Kidney (tissue), 13 donors: ENCODE measurements at regions not wholly inside any gene's neighbourhood (a gene's known extent, or its start where the extent isn't known, plus 50 kb on each side); places are given as distances from the start of the nearest gene placed in this dataset.

Experiments
- DNase-seq, 5 donors: peaks; one replicate each; pipeline ENCODE4 v3.0.0-alpha.2; 2013 to 2020
- FAIRE-seq: peaks from 2 replicates; lab custom pipeline; 2012; peaks lifted over from hg19 to GRCh38; lab: Jason Lieb, UNC
- H3K27ac ChIP-seq, 2 donors: one replicate each; pipeline ENCODE4 v1.7.0; 2013; ENCODE audit warnings: low read depth in 2 of 2, low read length in 2 of 2, inconsistent platforms in 1 of 2
- H3K27me3 ChIP-seq: one replicate; pipeline ENCODE4 v1.7.1; 2013; ENCODE audit warnings: low read length, inconsistent platforms; ENCODE audit not compliant: control insufficient read depth, insufficient read depth
- H3K36me3 ChIP-seq, 3 donors: one replicate each; pipeline versions ENCODE4 v1.7.0 to v1.7.1; 2013; ENCODE audit warnings: low read length in 3 of 3, control low read depth in 1 of 3, inconsistent platforms in 1 of 3; ENCODE audit not compliant: insufficient read depth in 3 of 3, control insufficient read depth in 2 of 3
- H3K4me1 ChIP-seq, 3 donors: one replicate each; pipeline versions ENCODE4 v1.7.0 to v1.7.1; 2013; ENCODE audit warnings: low read length in 3 of 3, inconsistent platforms in 1 of 3, low read depth in 1 of 3; ENCODE audit not compliant: control insufficient read depth in 2 of 3, insufficient read depth in 2 of 3
- H3K4me3 ChIP-seq, 3 donors: one replicate each; pipeline versions ENCODE4 v1.7.0 to v1.8.1; 2013; ENCODE audit warnings: low read length in 3 of 3, control low read depth in 1 of 3, inconsistent platforms in 1 of 3
- H3K9ac ChIP-seq, 3 donors: one replicate each; pipeline versions ENCODE4 v1.7.0 to v1.7.1; 2013; ENCODE audit warnings: low read length in 3 of 3, control low read depth in 1 of 3, inconsistent platforms in 1 of 3
- H3K9me3 ChIP-seq, 3 donors: one replicate each; pipeline versions ENCODE4 v1.7.0 to v1.7.1; 2013; ENCODE audit warnings: low read length in 3 of 3, control low read depth in 1 of 3, inconsistent platforms in 1 of 3; ENCODE audit not compliant: control insufficient read depth in 2 of 3, insufficient read depth in 1 of 3
- intact Hi-C: fragments of 100-400 bp; cut with DNase I; formaldehyde crosslinking; loops from one replicate; pipeline ENCODE4 v1.11.1; 2022
- TF ChIP-seq, protein P1 (sequence below): IDR thresholded peaks from 3 replicates; pipeline ENCODE4 v1.5.1; 2012; ENCODE audit warnings: mild to moderate bottlenecking, moderate library complexity, borderline replicate concordance; ENCODE audit not compliant: insufficient read depth; ENCODE audit errors: extremely low read depth
- donor health status: control.
- donor health status: control.
- donor health status: control.
- donor health status: control.
- donor health status: control.
- donor health status: DM: yes; HTN: yes; CAD: no.
- donor health status: Normal renal cell carcinoma (clear cell type).

DNA sequence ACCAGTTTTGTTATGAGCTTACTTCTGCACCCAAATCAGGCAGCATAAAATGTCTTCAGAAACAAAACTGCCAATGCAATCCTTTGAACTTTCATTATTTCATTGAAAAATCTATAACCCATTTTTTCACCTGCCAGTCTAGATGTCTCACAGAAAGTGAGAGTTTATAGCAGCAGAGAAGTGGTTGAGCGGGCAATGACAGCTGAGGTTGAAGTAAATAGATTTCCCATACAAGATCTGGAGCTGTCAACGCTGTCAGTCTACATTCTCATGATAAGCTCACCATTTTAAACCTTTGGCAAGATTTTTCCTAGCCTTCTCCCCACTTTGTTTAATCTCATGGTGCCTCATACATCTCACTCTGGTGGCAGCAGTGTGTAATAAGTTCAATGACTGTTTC is 1144.9 kb upstream of the PCDH9 start:
- TF ChIP-seq, protein P1, sequence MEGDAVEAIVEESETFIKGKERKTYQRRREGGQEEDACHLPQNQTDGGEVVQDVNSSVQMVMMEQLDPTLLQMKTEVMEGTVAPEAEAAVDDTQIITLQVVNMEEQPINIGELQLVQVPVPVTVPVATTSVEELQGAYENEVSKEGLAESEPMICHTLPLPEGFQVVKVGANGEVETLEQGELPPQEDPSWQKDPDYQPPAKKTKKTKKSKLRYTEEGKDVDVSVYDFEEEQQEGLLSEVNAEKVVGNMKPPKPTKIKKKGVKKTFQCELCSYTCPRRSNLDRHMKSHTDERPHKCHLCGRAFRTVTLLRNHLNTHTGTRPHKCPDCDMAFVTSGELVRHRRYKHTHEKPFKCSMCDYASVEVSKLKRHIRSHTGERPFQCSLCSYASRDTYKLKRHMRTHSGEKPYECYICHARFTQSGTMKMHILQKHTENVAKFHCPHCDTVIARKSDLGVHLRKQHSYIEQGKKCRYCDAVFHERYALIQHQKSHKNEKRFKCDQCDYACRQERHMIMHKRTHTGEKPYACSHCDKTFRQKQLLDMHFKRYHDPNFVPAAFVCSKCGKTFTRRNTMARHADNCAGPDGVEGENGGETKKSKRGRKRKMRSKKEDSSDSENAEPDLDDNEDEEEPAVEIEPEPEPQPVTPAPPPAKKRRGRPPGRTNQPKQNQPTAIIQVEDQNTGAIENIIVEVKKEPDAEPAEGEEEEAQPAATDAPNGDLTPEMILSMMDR, result no peak
- H3K27ac ChIP-seq, result no peak overlapping the region
- no peaks in the 10 kb centered on the region for H3K9me3 ChIP-seq
- H3K36me3 ChIP-seq, result no peaks in the 10 kb centered on the region
- H3K4me1 ChIP-seq, result no peaks in the 10 kb centered on the region
- FAIRE-seq (no peak), DNase-seq (no peak)
- no peaks in the 10 kb centered on the region for H3K27me3 ChIP-seq
- no peak overlapping the region for H3K4me3 ChIP-seq
- intact Hi-C loops, result no loop called here
- H3K9ac ChIP-seq, result no peak overlapping the region

DNA sequence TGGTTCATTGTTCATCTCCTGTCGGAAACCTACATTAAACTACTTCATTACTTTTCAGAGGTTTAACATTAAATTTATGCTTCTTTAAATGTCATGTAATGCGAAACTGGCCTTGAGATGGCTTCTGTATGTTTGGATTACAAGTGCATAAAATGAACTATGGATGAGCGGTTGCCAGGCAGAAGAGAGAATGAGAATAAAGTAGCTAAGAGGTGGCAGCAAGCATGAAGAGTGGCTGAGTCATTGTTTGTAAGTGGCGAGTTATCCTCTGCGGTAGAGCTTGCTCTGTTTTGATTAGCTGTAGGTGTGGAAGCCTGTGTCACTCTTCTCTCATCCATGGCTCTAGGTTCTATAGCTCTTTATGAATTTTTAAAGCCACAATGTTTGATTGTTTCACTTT is 1139.6 kb upstream of the PCDH9 start:
- Histone ChIP-seq H3K4me3 (no peak overlapping the region), H3K27me3 (no peaks in the 10 kb centered on the region), H3K36me3 (no peaks in the 10 kb centered on the region), H3K9ac (no peak overlapping the region), H3K27ac (no peak overlapping the region), H3K4me1 (no peaks in the 10 kb centered on the region), H3K9me3 (no peaks in the 10 kb centered on the region)
- intact Hi-C loops, result no loop called here
- TF ChIP-seq, protein P1, result no peak
- FAIRE-seq (no peak), DNase-seq (no peak)

DNA sequence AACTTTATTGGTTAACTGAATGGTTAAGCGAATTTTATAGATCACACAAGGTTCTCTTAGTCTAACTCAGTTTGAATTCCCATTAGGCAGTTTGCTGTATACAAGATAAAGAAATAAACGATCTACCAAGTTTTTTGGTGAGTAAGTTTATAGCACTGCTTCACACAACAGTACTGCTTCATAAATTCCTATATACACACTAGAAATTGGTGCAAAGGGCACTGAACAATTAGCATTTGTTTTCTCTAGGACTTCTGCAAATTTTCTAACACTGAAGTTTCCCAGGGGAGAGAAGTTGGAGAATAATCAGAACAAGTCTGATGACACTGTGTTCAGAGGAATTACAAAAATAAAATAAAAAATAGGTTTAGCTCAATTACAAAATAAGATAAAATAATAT is 1138.8 kb upstream of the PCDH9 start:
- Histone ChIP-seq H3K27me3 (no peaks in the 10 kb centered on the region), H3K4me1 (no peaks in the 10 kb centered on the region), H3K9ac (no peak overlapping the region), H3K27ac (no peak overlapping the region), H3K4me3 (no peak overlapping the region), H3K9me3 (no peaks in the 10 kb centered on the region), H3K36me3 (no peaks in the 10 kb centered on the region)
- FAIRE-seq (no peak), DNase-seq (no peak)
- TF ChIP-seq, protein P1, result no peak
- intact Hi-C loops, result no loop called here

DNA sequence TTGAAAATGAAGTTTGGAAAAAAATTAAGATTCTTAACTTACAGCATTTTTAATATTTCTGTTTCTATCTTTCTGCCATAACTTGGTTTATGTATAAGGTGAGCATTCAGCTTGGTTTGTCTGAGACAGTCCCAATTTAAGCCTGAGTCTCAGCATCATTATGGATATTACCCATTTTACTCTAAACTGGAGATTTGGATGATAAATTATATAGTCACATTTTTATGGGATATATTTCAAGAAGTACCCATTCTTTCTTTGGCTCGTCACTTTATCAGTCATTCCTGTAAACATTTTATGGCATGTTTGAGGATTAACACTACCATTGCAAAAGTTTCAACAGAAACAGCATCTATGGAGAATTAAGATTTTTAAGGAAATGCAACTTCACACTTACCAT is 1129.0 kb upstream of the PCDH9 start:
- H3K9ac ChIP-seq, result no peak overlapping the region
- H3K27me3 ChIP-seq, result no peaks in the 10 kb centered on the region
- H3K9me3 ChIP-seq, result no peaks in the 10 kb centered on the region
- FAIRE-seq (no peak), DNase-seq (no peak)
- H3K36me3 ChIP-seq, result no peaks in the 10 kb centered on the region
- no peak overlapping the region for H3K4me3 ChIP-seq
- intact Hi-C loops, result no loop called here
- H3K27ac ChIP-seq, result no peak overlapping the region
- TF ChIP-seq, protein P1, result no peak
- H3K4me1 ChIP-seq, result no peaks in the 10 kb centered on the region
